Neural cell (in vitro differentiated cells): ENCODE measurements at regions not wholly inside any gene's neighbourhood (a gene's known extent, or its start where the extent isn't known, plus 50 kb on each side); places are given as distances from the start of the nearest gene placed in this dataset.

Experiments
- H2AFZ ChIP-seq: fragments of 200-600, 300-800 bp; sonication (generic), shearing (Covaris generic); 2 replicates; pipeline ENCODE4 v1.6.0; 2014; ENCODE audit warnings: low read depth, mild to moderate bottlenecking, antibody characterized with exemption, low read length, moderate library complexity
- H3F3A ChIP-seq: fragments of 200-600 bp; shearing (Covaris generic); 2 replicates; pipeline ENCODE4 v1.6.1; 2016; ENCODE audit warnings: mild to moderate bottlenecking, moderate library complexity, mixed read lengths, antibody characterized with exemption, low read length; ENCODE audit not compliant: insufficient read depth, poor library complexity, severe bottlenecking
- H3K27ac ChIP-seq: fragments of 200-600, 300-800 bp; sonication (generic), shearing (Covaris generic); 2 replicates; pipeline ENCODE4 v1.5.1; 2014; ENCODE audit warnings: mild to moderate bottlenecking, low read length, moderate library complexity
- H3K27me3 ChIP-seq: fragments of 300-800, 200-600 bp; sonication (generic), shearing (Covaris generic); 2 replicates; pipeline ENCODE4 v1.6.0; 2014; ENCODE audit warnings: mild to moderate bottlenecking, low read depth, low read length, moderate library complexity; ENCODE audit not compliant: insufficient read depth
- H3K36me3 ChIP-seq: fragments of 300-800, 200-600 bp; sonication (generic), shearing (Covaris generic); 2 replicates; pipeline ENCODE4 v1.5.1; 2014; ENCODE audit warnings: mild to moderate bottlenecking, antibody characterized with exemption, low read length, moderate library complexity; ENCODE audit not compliant: insufficient read depth
- H3K4me2 ChIP-seq: fragments of 300-800, 200-600 bp; sonication (generic), shearing (Covaris generic); 2 replicates; pipeline ENCODE4 v1.6.0; 2014; ENCODE audit warnings: mild to moderate bottlenecking, low read length
- H3K4me3 ChIP-seq: fragments of 300-800, 200-600 bp; sonication (generic), shearing (Covaris generic); 2 replicates; pipeline ENCODE4 v1.5.1; 2014; ENCODE audit warnings: mild to moderate bottlenecking, low read length, moderate library complexity
- H3K79me2 ChIP-seq: fragments of 200-600 bp; shearing (Covaris generic); replicated peaks from 2 replicates; pipeline ENCODE4 v1.6.0; 2014; ENCODE audit warnings: mild to moderate bottlenecking, low read length, moderate library complexity; ENCODE audit not compliant: insufficient read depth
- H3K9ac ChIP-seq: fragments of 300-800, 200-600 bp; sonication (generic), shearing (Covaris generic); 2 replicates; pipeline ENCODE4 v1.6.1; 2016; ENCODE audit warnings: mild to moderate bottlenecking, low read length, mixed read lengths
- H3K9me2 ChIP-seq: fragments of 200-600 bp; shearing (Covaris generic); 2 replicates; pipeline ENCODE4 v1.6.1; 2016; ENCODE audit warnings: mild to moderate bottlenecking, low read length, mixed read lengths; ENCODE audit not compliant: insufficient read depth
- H3K9me3 ChIP-seq: fragments of 200-600, 300-800 bp; sonication (generic), shearing (Covaris generic); 2 replicates; pipeline ENCODE4 v1.6.1; 2016; ENCODE audit warnings: mild to moderate bottlenecking, mixed run types, low read length, moderate library complexity, mixed read lengths
- H4K20me1 ChIP-seq: fragments of 200-600 bp; shearing (Covaris generic); 2 replicates; pipeline ENCODE4 v1.6.1; 2016; ENCODE audit warnings: mild to moderate bottlenecking, mixed run types; ENCODE audit not compliant: insufficient read depth
- EP300 ChIP-seq: fragments of 450-650 bp; conservative IDR thresholded peaks from 2 replicates; pipeline ENCODE4 v1.6.1; 2014; ENCODE audit warnings: antibody characterized with exemption, mild to moderate bottlenecking, moderate library complexity; ENCODE audit not compliant: poor library complexity, severe bottlenecking
- EZH2 ChIP-seq: fragments of 200-600, 300-800 bp; shearing (Covaris generic), sonication (generic); IDR thresholded peaks from 2 replicates; pipeline ENCODE4 v1.6.1; 2014; ENCODE audit warnings: antibody characterized with exemption, low read length, borderline replicate concordance, mild to moderate bottlenecking; ENCODE audit not compliant: insufficient read depth, poor library complexity, severe bottlenecking
- MXI1 ChIP-seq: fragments of 450-650 bp; conservative IDR thresholded peaks from 2 replicates; pipeline ENCODE4 v1.6.1; 2014; ENCODE audit warnings: antibody characterized with exemption, mild to moderate bottlenecking; ENCODE audit not compliant: poor library complexity, severe bottlenecking
- POLR2AphosphoS5 ChIP-seq: IDR thresholded peaks from 2 replicates; pipeline ENCODE4 v1.6.1; 2012
- RAD21 ChIP-seq: fragments of 450-650 bp; conservative IDR thresholded peaks from 2 replicates; pipeline ENCODE4 v1.6.1; 2014; ENCODE audit warnings: antibody characterized with exemption, mild to moderate bottlenecking, moderate library complexity
- REST ChIP-seq: IDR thresholded peaks from 2 replicates; pipeline ENCODE4 v1.6.1; 2012; ENCODE audit warnings: borderline replicate concordance
- SMC3 ChIP-seq: fragments of 450-650 bp; conservative IDR thresholded peaks from 2 replicates; pipeline ENCODE4 v1.6.1; 2014; ENCODE audit warnings: antibody characterized with exemption, mild to moderate bottlenecking, moderate library complexity; ENCODE audit not compliant: poor library complexity
- TAF1 ChIP-seq: IDR thresholded peaks from 2 replicates; pipeline ENCODE4 v1.6.1; 2012; ENCODE audit warnings: low read depth
- TF ChIP-seq, protein P1 (sequence below): fragments of 450-650 bp; IDR thresholded peaks from 2 replicates; pipeline ENCODE4 v1.5.1; 2014; ENCODE audit warnings: antibody characterized with exemption, mild to moderate bottlenecking, moderate library complexity; ENCODE audit not compliant: poor library complexity, severe bottlenecking

DNA sequence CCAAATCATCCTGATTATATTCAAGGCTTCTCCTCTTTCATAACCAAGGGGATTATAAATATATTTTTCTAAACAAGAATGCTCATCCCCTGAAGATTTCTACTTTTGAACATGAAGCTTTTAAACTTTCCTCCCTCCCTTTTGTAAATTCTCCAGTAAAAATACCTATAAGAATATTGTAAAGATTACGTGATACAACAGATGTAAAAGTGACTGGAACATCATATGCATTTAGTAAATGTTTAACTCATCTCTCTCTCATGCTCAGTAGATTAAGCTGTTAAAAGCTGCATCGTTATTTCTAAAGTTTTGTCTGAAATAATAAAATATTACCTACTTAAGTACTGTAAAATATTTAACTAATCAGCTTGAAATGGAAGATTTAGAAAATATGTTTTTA, 281.1 kb downstream of the SPRY2 start:
- Histone ChIP-seq H3K9ac (no peak overlapping the region), H3K4me2 (no peak overlapping the region), H4K20me1 (no peaks in the 10 kb centered on the region), H3K79me2 (no peaks in the 10 kb centered on the region), H3K36me3 (no peaks in the 10 kb centered on the region), H2AFZ (no peak overlapping the region), H3K27ac (no peak overlapping the region), H3F3A (no peaks in the 10 kb centered on the region), H3K9me3 (no peaks in the 10 kb centered on the region), H3K27me3 (no peaks in the 10 kb centered on the region), H3K4me3 (no peak overlapping the region), H3K9me2 (no peaks in the 10 kb centered on the region)
- TF ChIP-seq MXI1 (no peak), TAF1 (no peak), EZH2 (no peak)
- TF ChIP-seq, protein P1, sequence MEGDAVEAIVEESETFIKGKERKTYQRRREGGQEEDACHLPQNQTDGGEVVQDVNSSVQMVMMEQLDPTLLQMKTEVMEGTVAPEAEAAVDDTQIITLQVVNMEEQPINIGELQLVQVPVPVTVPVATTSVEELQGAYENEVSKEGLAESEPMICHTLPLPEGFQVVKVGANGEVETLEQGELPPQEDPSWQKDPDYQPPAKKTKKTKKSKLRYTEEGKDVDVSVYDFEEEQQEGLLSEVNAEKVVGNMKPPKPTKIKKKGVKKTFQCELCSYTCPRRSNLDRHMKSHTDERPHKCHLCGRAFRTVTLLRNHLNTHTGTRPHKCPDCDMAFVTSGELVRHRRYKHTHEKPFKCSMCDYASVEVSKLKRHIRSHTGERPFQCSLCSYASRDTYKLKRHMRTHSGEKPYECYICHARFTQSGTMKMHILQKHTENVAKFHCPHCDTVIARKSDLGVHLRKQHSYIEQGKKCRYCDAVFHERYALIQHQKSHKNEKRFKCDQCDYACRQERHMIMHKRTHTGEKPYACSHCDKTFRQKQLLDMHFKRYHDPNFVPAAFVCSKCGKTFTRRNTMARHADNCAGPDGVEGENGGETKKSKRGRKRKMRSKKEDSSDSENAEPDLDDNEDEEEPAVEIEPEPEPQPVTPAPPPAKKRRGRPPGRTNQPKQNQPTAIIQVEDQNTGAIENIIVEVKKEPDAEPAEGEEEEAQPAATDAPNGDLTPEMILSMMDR: no peak

DNA sequence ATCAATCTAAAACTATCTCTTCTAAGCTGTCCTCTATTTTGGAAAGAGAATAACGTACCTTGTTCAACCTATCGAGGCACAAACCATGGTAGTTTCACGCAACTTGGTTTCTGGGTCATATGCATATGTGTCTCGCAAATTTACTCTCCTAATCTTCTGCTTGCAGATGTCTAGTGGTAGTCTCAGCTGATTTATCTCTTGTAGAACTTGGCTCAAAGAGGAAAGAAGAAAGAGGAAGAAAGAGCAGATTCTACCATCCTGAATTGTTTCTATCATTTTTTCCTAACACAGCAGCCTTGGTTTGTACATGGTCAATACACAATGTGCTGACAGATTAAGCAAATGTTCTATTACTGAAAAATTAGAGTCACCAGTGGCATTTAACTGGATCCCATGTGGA, 282.3 kb downstream of the SPRY2 start:
- no peaks in the 10 kb centered on the region for H3K27me3 ChIP-seq
- no peak overlapping the region for H3K9ac ChIP-seq
- H3K27ac ChIP-seq: no peak overlapping the region
- no peak overlapping the region for H3K4me3 ChIP-seq
- H3K9me3 ChIP-seq: no peaks in the 10 kb centered on the region
- H3K79me2 ChIP-seq: no peaks in the 10 kb centered on the region
- H3K4me2 ChIP-seq: no peak overlapping the region
- no peak overlapping the region for H2AFZ ChIP-seq
- no peaks in the 10 kb centered on the region for H4K20me1 ChIP-seq
- no peaks in the 10 kb centered on the region for H3F3A ChIP-seq
- TF ChIP-seq POLR2AphosphoS5 (no peak), SMC3 (no peak), EP300 (no peak), TAF1 (no peak), MXI1 (no peak), RAD21 (no peak), EZH2 (no peak), REST (no peak)
- TF ChIP-seq, protein P1: no peak
- no peaks in the 10 kb centered on the region for H3K36me3 ChIP-seq
- H3K9me2 ChIP-seq: no peaks in the 10 kb centered on the region
